ENCODE measurements at regions not wholly inside any gene's neighbourhood (a gene's known extent, or its start where the extent isn't known, plus 50 kb on each side); places are given as distances from the start of the nearest gene placed in this dataset.
"Not testable (repeated sequence)": the region's sequence is repeated elsewhere in the genome, so short reads cannot be mapped to it uniquely, and the experiment has no call there.

- no peak for DNase-seq (ENCODE audit: low spot score)
These were observed 1279.7 kb upstream of the ZEB2 start for GRCh38 chr2:145799595-145800108.

- no peak for DNase-seq (ENCODE audit: low spot score)
These were observed 1278.5 kb upstream of the ZEB2 start for GRCh38 chr2:145798419-145798818.

- no peak for DNase-seq (ENCODE audit: low spot score)
These were observed 1277.8 kb upstream of the ZEB2 start for GRCh38 chr2:145797692-145798091.

DNA sequence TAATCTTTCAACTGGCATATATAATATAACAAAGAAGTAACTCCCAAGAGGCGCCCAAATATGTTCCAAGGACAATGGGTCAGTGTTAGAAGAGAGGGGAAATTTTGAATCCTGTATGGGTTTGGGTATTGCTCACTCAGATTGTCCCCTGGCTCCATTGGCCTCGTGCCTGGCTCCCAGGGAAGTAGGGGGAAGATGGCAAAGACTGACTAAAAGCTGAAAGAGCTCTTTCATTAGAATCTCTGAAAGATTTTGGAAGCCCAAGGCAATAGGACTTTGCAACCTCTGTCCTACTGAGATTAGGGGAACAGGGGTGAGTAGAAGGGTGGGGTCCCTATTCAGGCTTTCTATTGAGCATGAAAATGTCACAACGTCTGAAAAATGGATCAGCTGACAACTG, 1272.8 kb upstream of the ZEB2 start:
- no peak for DNase-seq (ENCODE audit: low spot score)

GRCh38 chr2:145789636-145790035, 1269.7 kb upstream of the ZEB2 start:
- DNase-seq (ENCODE audit: low spot score), result no peak

GRCh38 chr2:145787597-145788361, 1267.9 kb upstream of the ZEB2 start:
- DNase-seq (ENCODE audit: low spot score), result not testable (repeated sequence)

GRCh38 chr2:145782607-145783006, 1262.7 kb upstream of the ZEB2 start:
- DNase-seq (ENCODE audit: low spot score), result not testable (repeated sequence)

- DNase-seq (ENCODE audit: low spot score), result no peak
These were observed 1258.0 kb upstream of the ZEB2 start for GRCh38 chr2:145777914-145778313.

GRCh38 chr2:145777297-145777696, 1257.4 kb upstream of the ZEB2 start:
- no peak for DNase-seq (ENCODE audit: low spot score)

DNA sequence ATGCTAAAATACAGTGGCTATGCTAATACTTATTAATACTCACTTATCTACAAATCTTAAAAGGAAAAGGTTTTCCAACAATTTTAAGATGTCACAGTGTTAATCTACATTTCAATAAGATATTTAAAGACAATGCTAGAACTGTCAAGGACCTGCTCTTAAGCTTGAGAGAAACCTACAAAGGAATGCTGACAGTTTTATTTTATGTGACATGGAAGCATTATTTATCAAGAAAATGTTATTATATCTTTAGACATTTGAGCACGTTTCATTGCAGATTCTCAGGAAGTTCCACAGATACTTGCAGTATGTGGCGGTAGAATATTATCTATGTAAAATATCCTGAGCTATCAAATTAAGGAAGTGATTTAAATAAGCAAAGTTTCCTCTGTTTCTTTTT, 1255.7 kb upstream of the ZEB2 start:
- DNase-seq (ENCODE audit: low spot score), result no peak

DNA sequence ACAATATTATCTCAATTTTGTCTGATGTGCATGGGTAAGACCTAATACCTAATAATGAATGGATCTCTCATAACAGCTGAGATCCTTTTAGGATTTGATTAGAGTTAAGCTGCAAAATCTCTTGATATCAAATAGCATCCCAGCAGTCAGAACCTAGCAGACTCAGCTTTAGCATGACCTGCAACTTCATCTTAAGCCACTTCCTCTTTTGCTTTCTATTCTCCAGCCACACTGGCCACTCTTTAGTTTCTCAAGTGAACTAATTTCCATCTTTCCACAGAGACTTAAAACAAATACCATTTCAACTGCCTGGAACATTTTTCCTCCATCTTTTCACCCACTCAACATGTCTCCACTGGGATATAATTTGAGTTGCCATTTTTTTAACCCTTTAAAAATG, 1251.6 kb upstream of the ZEB2 start:
- no peak for DNase-seq (ENCODE audit: low spot score)

DNA sequence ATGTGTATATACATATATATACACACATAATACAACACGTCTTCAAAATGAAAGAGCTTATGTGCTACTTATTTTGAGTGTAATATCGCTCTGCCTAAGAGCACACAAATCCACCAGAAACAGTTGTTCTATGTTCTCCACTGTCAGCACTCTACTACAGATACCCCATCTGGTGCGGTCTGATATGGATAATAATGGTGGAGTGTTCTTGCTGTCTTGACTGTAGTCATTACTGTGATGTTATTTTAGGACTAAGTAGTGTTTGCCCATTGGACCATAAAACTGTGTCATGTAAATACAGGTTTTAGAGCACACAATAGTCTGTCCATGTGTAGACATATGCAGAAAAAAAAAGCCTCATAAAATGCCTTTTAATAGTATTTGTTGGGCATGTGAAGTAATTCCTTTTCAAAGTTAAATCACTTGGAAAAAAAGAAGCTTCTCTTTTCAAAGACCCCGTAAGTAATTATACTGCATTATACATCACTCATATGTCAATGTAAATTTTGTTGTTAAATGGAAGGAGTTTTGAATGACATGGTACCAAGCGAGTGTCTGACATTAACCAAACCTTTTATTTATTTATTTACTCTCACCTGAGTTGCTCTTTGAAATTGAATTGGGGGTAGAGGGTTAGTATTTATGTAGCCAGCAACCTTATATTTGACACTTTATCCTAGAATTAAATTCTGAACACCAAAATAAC, 1249.2 kb upstream of the ZEB2 start:
- DNase-seq (ENCODE audit: low spot score), result no peak

DNA sequence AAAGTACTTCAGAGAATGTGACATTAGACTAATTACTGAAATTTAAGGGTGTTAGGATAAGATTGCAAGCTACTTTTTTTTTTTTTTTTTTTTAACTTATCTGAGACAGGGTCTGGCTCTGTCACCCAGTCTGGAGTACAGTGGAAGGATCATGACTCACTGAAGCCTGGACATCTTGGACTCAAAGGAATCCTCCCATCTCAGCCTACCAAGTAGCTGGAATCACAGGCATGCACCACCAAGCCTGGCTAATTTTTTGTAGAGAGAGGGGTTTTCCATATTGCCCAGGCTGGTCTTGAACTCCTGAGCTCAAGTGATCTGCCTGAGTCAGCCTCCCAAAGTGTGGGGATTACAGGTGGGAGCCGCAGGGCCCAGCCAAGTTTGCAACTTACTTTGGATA, 1246.0 kb upstream of the ZEB2 start:
- no peak for DNase-seq (ENCODE audit: low spot score)

DNA sequence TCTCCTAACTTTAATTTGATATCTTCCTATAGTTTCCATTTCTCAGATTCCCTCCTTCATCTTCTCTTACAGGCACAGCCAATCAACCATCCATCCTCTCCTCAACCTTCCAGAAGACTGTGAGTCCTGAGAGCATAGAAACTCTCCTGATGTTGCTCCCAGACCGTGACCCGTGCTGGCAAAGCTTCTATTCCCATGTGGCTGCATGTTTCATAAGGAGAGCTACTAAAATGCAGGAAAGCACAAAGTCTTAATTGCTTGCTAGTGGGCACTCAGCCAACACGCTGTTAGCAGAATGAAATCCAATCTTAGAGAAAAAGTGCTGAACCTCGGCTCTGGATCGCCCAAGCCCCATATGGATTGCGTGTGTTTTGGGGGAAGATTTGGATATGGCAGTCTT, 1244.7 kb upstream of the ZEB2 start:
- DNase-seq (ENCODE audit: low spot score), result no peak

GRCh38 chr2:145760781-145761649, 1241.1 kb upstream of the ZEB2 start:
- no peak for DNase-seq (ENCODE audit: low spot score)

- DNase-seq (ENCODE audit: low spot score), result no peak
These were observed 1239.5 kb upstream of the ZEB2 start for GRCh38 chr2:145759228-145759915.

DNA sequence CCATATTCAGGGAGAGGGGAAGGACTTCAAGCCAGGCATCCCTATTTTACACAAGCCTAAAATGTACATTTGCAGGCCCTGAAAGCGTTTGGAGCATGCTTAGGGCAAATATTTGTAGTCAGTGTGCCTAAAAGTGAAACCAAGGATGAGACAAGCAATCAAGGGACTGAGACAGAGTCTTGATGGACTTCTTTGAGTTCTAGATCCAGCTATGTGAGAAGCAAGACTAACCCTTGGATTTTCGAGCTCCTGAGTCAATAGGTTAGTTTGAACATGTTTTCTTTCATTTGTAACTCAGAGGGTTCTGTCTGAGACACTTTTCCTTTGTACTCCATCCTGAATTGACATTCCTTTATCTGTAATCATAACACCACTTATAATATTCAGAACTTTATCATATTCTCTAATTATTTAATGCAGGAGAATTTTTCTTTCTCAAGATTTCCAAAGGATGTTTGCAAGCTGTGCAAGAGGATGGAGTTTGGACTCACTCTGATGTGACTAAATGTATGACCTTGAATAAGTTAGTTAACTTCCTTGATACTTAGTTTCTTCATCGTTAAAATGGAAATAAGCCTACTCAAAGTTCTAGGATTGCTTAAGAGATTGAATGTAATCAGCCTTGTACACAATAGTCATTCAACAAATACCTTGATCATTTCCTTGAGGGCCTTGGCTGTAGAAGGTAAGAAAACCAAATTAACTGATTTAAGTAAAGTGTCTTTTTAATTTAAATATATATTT, 1237.8 kb upstream of the ZEB2 start:
- DNase-seq (ENCODE audit: low spot score), result no peak

DNA sequence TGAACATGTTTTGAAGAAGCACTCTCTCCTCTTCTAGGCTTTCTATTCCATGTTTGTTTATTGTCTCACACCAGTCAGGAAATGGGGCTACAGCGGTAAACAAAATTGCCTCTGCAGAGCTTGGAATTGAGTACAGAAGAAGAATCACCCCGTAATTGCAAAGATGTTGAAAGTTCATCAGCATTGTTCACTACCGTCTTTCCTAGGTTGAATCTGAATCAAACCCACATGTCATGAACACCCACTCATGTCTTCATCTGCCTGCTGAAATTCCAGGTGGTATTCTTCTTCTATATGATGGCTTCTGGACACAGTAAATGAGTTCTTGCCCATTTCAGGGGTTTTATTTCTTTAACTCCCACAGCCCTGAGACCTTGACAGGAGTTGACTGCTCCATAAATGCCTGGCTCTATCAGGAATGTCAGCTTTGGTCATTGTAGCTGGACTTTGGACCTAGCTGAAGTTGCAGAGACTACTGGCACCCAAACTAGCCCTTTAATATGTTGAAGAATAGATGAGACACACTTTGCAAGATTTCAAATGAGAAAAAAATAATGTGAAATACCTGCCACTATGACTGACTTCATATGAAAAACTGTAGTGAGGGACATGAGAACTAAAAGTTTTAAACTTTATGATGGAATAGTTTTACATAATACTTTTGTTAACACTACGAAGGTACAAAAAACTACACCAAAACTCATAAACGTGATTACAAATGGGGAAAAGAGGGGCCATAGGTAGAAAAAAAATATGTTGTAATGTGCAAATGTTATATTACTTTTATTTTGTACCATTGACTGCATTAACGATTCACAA, 1235.3 kb upstream of the ZEB2 start:
- DNase-seq (ENCODE audit: low spot score), result no peak

- no peak for DNase-seq (ENCODE audit: low spot score)
These were observed 1234.0 kb upstream of the ZEB2 start for GRCh38 chr2:145753966-145754365.

DNA sequence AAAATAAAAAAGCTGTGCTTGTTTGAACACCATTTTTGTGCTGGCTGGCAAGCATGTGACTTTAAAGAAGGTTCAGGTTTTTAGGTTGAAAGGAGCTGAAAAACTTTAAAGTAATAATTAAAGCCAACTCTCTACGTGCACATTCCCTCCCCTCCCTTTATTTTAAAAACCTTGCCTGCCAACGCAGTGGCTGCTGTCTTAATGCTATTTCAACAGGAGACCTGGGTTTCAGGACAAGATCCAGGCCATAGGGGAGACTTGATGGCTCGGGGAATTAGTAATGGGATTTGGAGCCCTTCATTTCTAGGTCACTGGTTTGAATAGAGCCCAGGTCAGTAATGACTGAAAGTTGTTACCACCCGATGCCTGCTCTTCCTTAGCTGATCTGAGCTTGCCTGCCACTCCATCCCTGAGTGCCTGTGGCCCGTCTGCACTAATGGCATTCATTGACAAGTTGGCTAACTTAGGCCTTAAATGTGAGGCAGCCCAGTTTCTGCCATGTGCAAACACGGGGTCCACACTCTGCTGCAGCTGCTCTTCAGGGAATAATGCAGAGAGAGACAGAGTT, 1233.2 kb upstream of the ZEB2 start:
- DNase-seq (ENCODE audit: low spot score), result no peak
